ENCODE measurements at regions not wholly inside any gene's neighbourhood (a gene's known extent, or its start where the extent isn't known, plus 50 kb on each side); places are given as distances from the start of the nearest gene placed in this dataset.

- TF ChIP-seq CTCF (IDR thresholded peaks at IDR 0.05; ENCODE audit: extremely low read depth in 1 of 2, insufficient read depth in 1 of 2, low read depth in 1 of 2, low read length in 2 of 2) (no peak), POLR2A (IDR thresholded peaks at IDR 0.05; ENCODE audit: low read depth, low read length) (no peak), POLR2AphosphoS5 (IDR thresholded peaks at IDR 0.05; ENCODE audit: insufficient read depth, low read depth, low read length) (no peak), JUN (IDR thresholded peaks at IDR 0.05; ENCODE audit: borderline replicate concordance, insufficient read depth, insufficient read length, low read depth) (no peak), EZH2 (IDR thresholded peaks at IDR 0.05; ENCODE audit: borderline replicate concordance, low read depth, low read length, severe bottlenecking) (no peak), FOS (IDR thresholded peaks at IDR 0.05; ENCODE audit: borderline replicate concordance, insufficient read depth, low read length) (no peak), MYC (IDR thresholded peaks at IDR 0.05; ENCODE audit: low read depth, low read length) (no peak), GATA2 (IDR thresholded peaks at IDR 0.05; ENCODE audit: insufficient read depth, insufficient read length, low read depth, low read length) (no peak)
- TF ChIP-seq, protein P1, sequence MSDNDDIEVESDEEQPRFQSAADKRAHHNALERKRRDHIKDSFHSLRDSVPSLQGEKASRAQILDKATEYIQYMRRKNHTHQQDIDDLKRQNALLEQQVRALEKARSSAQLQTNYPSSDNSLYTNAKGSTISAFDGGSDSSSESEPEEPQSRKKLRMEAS (IDR thresholded peaks at IDR 0.05; ENCODE audit: insufficient read depth, insufficient read length), result no peak
These were observed 136.1 kb downstream of the AQP4 start for GRCh38 chr18:26729449-26729848.

Data from endothelial cell of umbilical vein (primary cell).